HG03025 (cell line): ENCODE measurements at regions not wholly inside any gene's neighbourhood (a gene's known extent, or its start where the extent isn't known, plus 50 kb on each side); places are given as distances from the start of the nearest gene placed in this dataset.

Source experiments
- ATAC-seq: cut with Tn5 transposase; IDR thresholded peaks from one replicate; pipeline ENCODE4 v1.9.1; 2021; ENCODE audit warnings: mild to moderate bottlenecking, moderate library complexity; ENCODE audit not compliant: unreplicated experiment, low FRiP score

DNA sequence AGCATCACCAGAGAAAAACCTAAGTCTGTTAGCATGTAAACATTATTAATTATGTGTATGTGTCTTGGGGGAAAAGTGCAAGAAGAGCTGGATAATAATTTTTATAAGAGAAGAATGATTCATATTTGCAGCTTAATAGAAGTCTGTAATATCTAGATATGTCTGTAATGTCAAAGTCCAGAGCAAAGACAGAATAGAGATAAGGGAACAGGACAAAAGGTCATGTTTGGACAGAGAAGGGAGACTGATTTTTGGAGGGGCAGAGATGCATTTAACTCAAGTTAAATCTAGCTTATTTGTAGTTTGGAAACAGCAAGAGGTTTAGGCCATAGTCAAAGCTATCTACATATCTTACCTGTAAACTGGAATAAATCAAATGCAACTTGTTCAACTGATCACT is 61.2 kb downstream of the MAGED1 start:
- no peak for ATAC-seq

DNA sequence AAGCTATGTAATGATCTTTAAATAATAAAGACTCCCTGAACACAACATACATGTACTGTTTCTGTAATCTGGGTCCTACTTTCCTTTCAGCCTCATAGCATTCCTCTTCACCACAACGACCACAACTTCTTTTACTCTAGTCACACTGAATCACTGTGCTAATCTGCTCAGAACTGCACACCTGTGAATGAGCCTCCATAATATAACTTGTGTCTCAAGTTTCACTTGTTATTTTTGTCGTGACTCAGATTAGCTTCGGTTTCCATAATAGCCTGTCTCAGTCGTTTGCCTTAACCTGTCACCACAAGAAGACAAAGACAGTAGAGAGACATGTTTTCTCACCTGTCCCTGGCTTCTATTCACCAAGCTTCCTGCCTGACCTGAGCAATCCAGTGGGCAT is 61.8 kb downstream of the MAGED1 start:
- peak; percentile 97 for ATAC-seq

DNA sequence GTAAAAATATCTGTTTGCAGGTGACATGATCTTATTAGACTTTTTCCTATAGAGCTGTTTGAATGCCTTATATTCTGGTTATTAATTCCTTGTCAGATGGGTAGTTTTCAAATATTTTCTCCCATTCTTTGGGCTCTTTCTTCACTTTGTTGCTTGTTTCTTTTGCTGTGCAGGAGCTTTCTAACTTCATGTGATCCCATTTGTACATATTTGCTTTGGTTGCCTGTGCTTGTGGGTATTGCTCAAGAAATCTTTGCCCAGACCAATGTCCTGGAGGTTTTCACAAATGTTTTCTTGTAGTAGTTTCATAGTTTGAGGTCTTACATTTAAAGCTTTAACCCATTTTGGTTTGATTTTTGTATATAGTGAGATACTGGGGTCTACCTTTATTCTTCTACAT is 63.0 kb downstream of the MAGED1 start:
- ATAC-seq: no peak

DNA sequence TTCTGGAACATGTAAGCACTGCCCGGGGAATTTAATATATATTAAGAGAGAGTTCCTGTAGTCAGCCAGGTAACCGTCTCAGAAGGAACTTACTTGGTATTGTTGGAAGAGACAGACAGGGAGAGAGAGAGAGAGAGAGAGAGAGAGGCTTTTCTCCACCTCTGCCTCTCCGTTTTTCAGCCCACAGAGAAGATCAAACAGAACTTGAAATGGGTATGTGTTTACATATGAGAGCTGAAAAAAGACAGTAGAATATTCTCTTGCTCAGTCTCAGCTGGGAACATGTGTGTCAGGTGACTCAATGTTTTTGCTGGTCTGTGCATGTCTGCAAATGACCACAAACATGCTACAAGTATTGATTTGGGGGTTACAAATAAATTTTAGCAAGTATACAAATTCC is 81.9 kb downstream of the MAGED1 start:
- ATAC-seq: no peak

DNA sequence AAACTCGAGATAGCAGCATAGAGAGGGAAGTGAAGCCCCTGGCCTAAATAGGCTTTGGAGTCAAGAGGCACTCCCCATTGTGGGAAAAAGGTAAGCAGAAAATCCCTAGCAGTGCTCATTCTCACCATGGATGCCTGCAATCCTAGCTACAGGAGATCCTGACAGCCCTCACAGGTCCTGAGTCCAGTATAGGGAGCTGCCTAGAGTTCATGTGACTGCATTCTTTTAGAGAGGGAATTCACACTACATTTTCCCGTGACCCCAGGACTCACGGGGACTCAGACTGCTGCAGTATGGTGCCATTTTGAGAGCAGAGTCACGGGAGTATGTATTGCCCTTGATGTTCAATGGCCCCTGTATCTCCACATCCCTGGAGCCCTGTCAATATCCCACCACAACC is 82.4 kb downstream of the MAGED1 start:
- ATAC-seq: no peak

DNA sequence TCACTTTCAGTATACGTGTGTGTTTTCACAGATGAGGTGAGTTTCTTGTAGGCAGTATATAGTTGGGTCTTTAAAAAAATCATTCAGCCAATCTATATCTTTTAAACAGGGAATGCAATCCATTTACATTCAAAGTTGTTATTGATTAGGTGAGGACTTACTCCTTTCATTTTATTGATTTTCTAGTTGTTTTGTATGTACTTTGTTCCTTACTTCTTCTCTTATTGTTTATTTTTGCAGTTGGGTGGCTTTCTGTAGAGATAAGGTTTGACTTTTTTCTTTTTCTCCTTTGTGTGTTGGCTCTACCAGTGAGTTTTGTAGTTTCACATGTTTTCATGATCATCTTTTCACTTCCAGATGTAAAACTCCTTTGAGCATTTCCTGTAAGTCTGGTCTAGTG is 83.1 kb downstream of the MAGED1 start:
- no peak for ATAC-seq
